ENCODE measurements at regions not wholly inside any gene's neighbourhood (a gene's known extent, or its start where the extent isn't known, plus 50 kb on each side); places are given as distances from the start of the nearest gene placed in this dataset.

- Histone ChIP-seq H3K36me3 (no peaks in the 10 kb centered on the region), H3K4me1 (peaks cover 4 to 49% (median 22%) of the 10 kb centered on the region in 4 donors), H3K4me3 (peak overlapping the region; percentile 26 to 46 (median 28)), H3K27me3 (no peaks in the 10 kb centered on the region), H3K27ac (peak overlapping the region; percentile 15 to 81 (median 72)), H3K9me3 (no peaks in the 10 kb centered on the region)
- 5% methylated on average over 51 to 56 of the region's 58 CpGs for WGBS, 2 donors
- peak; percentile 80 to 83 for DNase-seq (ENCODE audit: low spot score in 2 of 2)
- TF ChIP-seq POLR2A (IDR thresholded peaks at IDR 0.05) (no peak), EP300 (IDR thresholded peaks at IDR 0.05) (peak; percentile 67 to 92)
These were observed 132.6 kb upstream of the HES1 start for GRCh38 chr3:194003114-194004057.

DNA sequence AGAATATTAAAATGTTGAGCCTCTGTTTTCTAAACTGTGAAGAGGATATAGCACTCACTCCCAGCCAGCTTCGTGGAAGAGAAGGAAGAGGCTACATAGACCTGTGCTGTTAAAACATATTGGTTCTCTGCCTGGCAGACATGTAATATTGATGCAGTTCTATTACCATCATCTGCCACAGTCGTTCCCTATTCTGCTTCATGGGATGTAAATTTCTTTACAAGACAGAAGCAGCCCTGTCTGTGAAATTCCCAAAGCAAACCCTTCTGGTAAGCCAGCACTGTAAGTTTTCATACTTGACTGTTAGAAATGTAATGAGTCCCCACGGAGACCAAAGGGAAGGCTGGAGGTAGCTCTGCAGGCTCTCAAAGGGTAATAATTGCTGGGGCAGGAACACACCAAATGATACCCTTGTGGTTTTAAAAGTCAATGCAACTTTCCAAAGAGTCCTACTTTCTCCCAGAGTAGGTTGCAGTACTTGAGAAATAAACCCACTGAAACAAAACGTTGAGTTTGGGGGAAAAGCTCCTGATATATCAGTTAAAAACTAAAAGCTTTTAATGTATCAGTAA lies 129.9 kb upstream of the HES1 start:
- TF ChIP-seq POLR2A (IDR thresholded peaks at IDR 0.05) (no peak), EP300 (IDR thresholded peaks at IDR 0.05) (no peak), CTCF (IDR thresholded peaks at IDR 0.05) (no peak)
- H3K4me3 ChIP-seq, result no peak overlapping the region
- DNase-seq (ENCODE audit: low spot score in 2 of 2), result no peak
- H3K9me3 ChIP-seq, result no peaks in the 10 kb centered on the region
- no peaks in the 10 kb centered on the region for H3K36me3 ChIP-seq
- peak overlapping the region in 1 of 4 donors; percentile 4 for H3K27ac ChIP-seq
- 43 to 56% methylated on average over 4 of the region's 4 CpGs for WGBS, 2 donors
- H3K27me3 ChIP-seq, result no peaks in the 10 kb centered on the region
- H3K4me1 ChIP-seq, result peaks cover 4 to 49% (median 22%) of the 10 kb centered on the region in 4 donors

DNA sequence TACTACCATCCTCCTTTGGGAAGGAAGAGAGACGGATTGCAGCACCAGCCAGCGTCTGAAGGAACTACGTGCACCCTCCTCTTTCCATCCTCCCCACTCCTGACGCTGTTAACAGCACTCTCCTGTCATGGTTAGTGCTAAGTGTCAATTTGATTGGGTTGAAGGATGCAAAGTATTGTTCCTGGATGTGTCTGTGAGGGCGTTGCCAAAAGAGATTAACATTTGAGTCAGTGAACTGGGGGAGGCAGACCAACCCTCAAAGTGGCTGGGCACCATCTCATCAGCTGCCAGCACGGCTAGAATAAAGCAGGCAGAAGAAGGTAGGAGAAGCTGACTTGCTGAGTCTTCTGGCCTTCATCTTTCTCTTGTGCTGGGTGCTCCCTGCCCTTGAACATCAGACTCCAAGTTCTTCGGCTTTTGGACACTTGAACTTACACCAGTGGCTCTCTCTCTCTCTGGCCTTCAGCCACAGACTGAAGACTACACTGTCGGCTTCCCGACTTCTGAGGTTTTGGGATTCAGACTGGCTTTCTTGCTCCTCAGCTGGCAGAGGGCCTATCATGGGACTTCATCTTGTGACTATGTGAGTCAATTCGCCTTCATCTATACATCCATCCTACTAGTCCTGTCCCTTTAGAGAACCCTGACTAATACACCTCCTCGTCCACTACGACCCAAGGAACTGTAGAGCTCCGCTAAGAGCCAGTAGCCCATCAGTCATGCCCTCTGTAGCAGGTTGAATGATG lies 128.2 kb upstream of the HES1 start:
- Histone ChIP-seq H3K36me3 (no peaks in the 10 kb centered on the region), H3K9me3 (no peaks in the 10 kb centered on the region), H3K4me3 (no peak overlapping the region), H3K27me3 (no peaks in the 10 kb centered on the region), H3K27ac (no peak overlapping the region), H3K4me1 (peaks cover 4 to 36% (median 18%) of the 10 kb centered on the region in 4 donors)
- no peak for DNase-seq (ENCODE audit: low spot score in 2 of 2)
- WGBS, 2 donors, result 85 to 92% methylated on average over 13 of the region's 13 CpGs
- TF ChIP-seq CTCF (IDR thresholded peaks at IDR 0.05) (no peak), POLR2A (IDR thresholded peaks at IDR 0.05) (no peak), EP300 (IDR thresholded peaks at IDR 0.05) (no peak)

DNA sequence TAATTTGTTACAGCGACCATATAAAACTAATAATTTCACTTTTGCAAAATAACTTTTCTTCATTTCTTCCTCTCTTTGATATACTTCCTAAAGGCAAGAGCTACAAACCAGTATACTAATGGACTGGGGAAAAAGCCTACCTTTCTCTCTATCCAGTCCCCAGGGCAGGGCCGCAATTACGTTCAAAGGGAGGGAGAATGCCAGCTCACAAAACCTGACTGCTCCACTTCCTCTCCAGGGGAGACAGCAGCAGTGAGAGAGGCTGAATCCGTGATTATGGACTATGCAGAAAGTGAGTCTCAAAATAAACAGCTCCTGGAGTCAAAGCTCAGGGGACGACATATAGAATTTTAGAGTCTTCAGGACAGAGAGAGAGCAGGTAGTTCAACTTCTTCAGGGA lies 126.9 kb upstream of the HES1 start:
- no peak overlapping the region for H3K4me3 ChIP-seq
- H3K36me3 ChIP-seq, result no peaks in the 10 kb centered on the region
- DNase-seq (ENCODE audit: low spot score in 2 of 2), result no peak
- TF ChIP-seq EP300 (IDR thresholded peaks at IDR 0.05) (no peak), CTCF (IDR thresholded peaks at IDR 0.05) (no peak), POLR2A (IDR thresholded peaks at IDR 0.05) (no peak)
- no peak overlapping the region for H3K27ac ChIP-seq
- H3K27me3 ChIP-seq, result no peaks in the 10 kb centered on the region
- H3K4me1 ChIP-seq, result peaks cover 2 to 25% (median 12%) of the 10 kb centered on the region in 4 donors
- H3K9me3 ChIP-seq, result no peaks in the 10 kb centered on the region
- 92% methylated on average over 5 of the region's 5 CpGs for WGBS, 2 donors

GRCh38 chr3:194009892-194010533 lies 125.9 kb upstream of the HES1 start:
- WGBS, 2 donors, result 79 to 85% methylated on average over 4 of the region's 4 CpGs
- Histone ChIP-seq H3K27ac (no peak overlapping the region), H3K4me3 (no peak overlapping the region), H3K9me3 (no peaks in the 10 kb centered on the region), H3K4me1 (peaks cover 0 to 15% (median 2%) of the 10 kb centered on the region in 4 donors), H3K36me3 (no peaks in the 10 kb centered on the region), H3K27me3 (no peaks in the 10 kb centered on the region)
- TF ChIP-seq EP300 (IDR thresholded peaks at IDR 0.05) (no peak), POLR2A (IDR thresholded peaks at IDR 0.05) (no peak), CTCF (IDR thresholded peaks at IDR 0.05) (no peak)
- no peak for DNase-seq (ENCODE audit: low spot score in 2 of 2)
